Trophoblast cell (in vitro differentiated cells and primary cell): ENCODE measurements at regions not wholly inside any gene's neighbourhood (a gene's known extent, or its start where the extent isn't known, plus 50 kb on each side); places are given as distances from the start of the nearest gene placed in this dataset.

Experiments
- DNase-seq, 2 donors: peaks; one replicate each; pipeline ENCODE4 v3.0.0-alpha.2; 2016
- H2AFZ ChIP-seq: 2 replicates; pipeline ENCODE4 v1.6.1; 2013; ENCODE audit warnings: low read length, moderate library complexity, mild to moderate bottlenecking; ENCODE audit not compliant: insufficient read depth, poor library complexity
- H2AK5ac ChIP-seq: 2 replicates; pipeline ENCODE4 v1.6.1; 2013; ENCODE audit warnings: mild to moderate bottlenecking, low read length
- H2BK120ac ChIP-seq: 2 replicates; pipeline ENCODE4 v1.6.1; 2013; ENCODE audit warnings: low read length, mild to moderate bottlenecking, moderate library complexity; ENCODE audit not compliant: insufficient read depth, poor library complexity
- H2BK12ac ChIP-seq: 2 replicates; pipeline ENCODE4 v1.6.1; 2013; ENCODE audit warnings: mild to moderate bottlenecking, low read length, moderate library complexity
- H2BK5ac ChIP-seq: 2 replicates; pipeline ENCODE4 v1.6.1; 2013; ENCODE audit warnings: low read length, low read depth, moderate library complexity, mild to moderate bottlenecking; ENCODE audit not compliant: poor library complexity
- H3K14ac ChIP-seq: 2 replicates; pipeline ENCODE4 v1.6.1; 2013; ENCODE audit warnings: mild to moderate bottlenecking, low read length
- H3K18ac ChIP-seq: 2 replicates; pipeline ENCODE4 v1.6.1; 2013; ENCODE audit warnings: mild to moderate bottlenecking, low read length
- H3K23ac ChIP-seq: 2 replicates; pipeline ENCODE4 v1.6.1; 2013; ENCODE audit warnings: low read length
- H3K27ac ChIP-seq: 2 replicates; pipeline ENCODE4 v1.5.1; 2013; ENCODE audit warnings: low read depth, mild to moderate bottlenecking, inconsistent platforms, low read length, moderate library complexity
- H3K27me3 ChIP-seq: 2 replicates; pipeline ENCODE4 v1.6.1; 2013; ENCODE audit warnings: inconsistent platforms, mild to moderate bottlenecking, low read length, moderate library complexity; ENCODE audit not compliant: insufficient read depth
- H3K36me3 ChIP-seq, 2 experiments: 1 replicate in 1 of 2; 2 replicates in 1 of 2; pipeline ENCODE4 v1.6.1; 2013; ENCODE audit warnings: low read length in 2 of 2, mild to moderate bottlenecking in 2 of 2, moderate library complexity in 1 of 2; ENCODE audit not compliant: insufficient read depth in 2 of 2, control insufficient read depth in 1 of 2
- H3K4ac ChIP-seq: 2 replicates; pipeline ENCODE4 v1.6.1; 2013; ENCODE audit warnings: low read depth, mild to moderate bottlenecking, low read length, moderate library complexity
- H3K4me1 ChIP-seq, 2 experiments: 1 replicate in 1 of 2; 2 replicates in 1 of 2; pipeline ENCODE4 v1.6.1; 2013; ENCODE audit warnings: low read length in 2 of 2, mild to moderate bottlenecking in 2 of 2, moderate library complexity in 1 of 2; ENCODE audit not compliant: insufficient read depth in 2 of 2, control insufficient read depth in 1 of 2
- H3K4me2 ChIP-seq: 2 replicates; pipeline ENCODE4 v1.6.1; 2013; ENCODE audit warnings: inconsistent platforms, mild to moderate bottlenecking, low read length, moderate library complexity
- H3K4me3 ChIP-seq: 2 replicates; pipeline ENCODE4 v1.5.1; 2013; ENCODE audit warnings: mild to moderate bottlenecking, low read depth, low read length, inconsistent platforms
- H3K79me1 ChIP-seq: one replicate; pipeline ENCODE4 v1.6.1; 2013; ENCODE audit warnings: low read length
- H3K79me2 ChIP-seq: 2 replicates; pipeline ENCODE4 v1.6.1; 2013; ENCODE audit warnings: low read length, mild to moderate bottlenecking; ENCODE audit not compliant: control insufficient read depth, insufficient read depth, poor library complexity
- H3K9ac ChIP-seq: 2 replicates; pipeline ENCODE4 v1.6.1; 2013; ENCODE audit warnings: mild to moderate bottlenecking, low read length
- H3K9me3 ChIP-seq: 2 replicates; pipeline ENCODE4 v1.6.1; 2013; ENCODE audit warnings: low read depth, mild to moderate bottlenecking, control low read depth, inconsistent platforms, low read length; ENCODE audit not compliant: insufficient read depth
- H4K12ac ChIP-seq: 2 replicates; pipeline ENCODE4 v1.6.1; 2013; ENCODE audit warnings: low read depth, mild to moderate bottlenecking, low read length, moderate library complexity
- H4K8ac ChIP-seq: 2 replicates; pipeline ENCODE4 v1.6.1; 2013; ENCODE audit warnings: low read depth, mild to moderate bottlenecking, low read length, moderate library complexity
- H4K91ac ChIP-seq: one replicate; pipeline ENCODE4 v1.6.1; 2013; ENCODE audit warnings: low read depth, mild to moderate bottlenecking, low read length, moderate library complexity
- WGBS: extraction: QIAGEN DNeasy Blood & Tissue Kit; methylation state at CpG from one replicate; pipeline ENCODE4 v1.1.7; 2013; ENCODE audit warnings: missing lambda C conversion rate; ENCODE audit not compliant: insufficient read length, insufficient coverage; ENCODE audit errors: extremely low coverage; 5-methylcytosine and 5-hydroxymethylcytosine counted together

DNA sequence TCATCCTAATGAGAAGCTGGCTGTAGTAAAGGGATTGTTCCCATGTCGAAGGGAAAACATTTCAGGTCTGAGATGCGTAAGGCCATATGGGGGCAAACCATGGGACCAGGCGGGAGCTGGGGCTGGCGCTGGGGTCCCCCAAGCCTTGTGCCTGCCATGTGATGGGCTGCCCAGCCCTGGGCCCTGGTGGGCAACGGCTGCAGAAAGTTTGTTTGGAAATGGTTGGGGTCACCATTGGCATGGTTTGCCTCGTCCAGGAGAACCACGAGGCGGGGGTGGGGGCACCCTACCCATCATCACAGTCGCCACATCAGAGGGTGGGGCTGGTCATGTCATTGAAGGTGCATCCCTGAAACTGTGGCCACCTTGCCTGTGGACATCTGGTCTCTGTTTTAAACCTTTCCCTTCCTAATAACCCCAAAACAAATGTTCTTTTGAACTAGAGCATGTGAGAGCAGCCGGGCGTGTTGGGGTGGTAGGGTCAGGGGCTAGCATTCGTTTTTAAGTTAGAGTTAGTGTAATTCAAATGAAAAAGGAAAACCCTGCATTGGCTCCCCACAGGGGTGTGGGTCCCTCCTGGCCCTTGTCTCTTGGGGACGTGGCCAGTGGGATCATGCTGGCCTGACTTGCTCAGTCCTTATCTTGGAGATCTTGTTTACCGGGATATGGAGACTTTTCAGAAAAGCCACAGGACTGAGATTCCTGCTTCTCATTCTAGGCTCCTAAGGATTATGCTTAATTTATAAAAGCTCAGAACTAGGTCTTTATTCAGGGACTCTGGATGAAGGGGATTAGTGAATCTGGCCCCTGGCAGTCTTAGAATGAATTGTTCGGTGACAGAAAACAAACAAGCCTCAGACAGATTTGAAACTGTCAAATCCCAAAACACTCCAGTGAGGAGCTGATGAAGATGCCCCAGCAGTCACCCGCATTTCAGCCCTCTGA, 98.5 kb downstream of the CTTN start:
- Histone ChIP-seq H3K4me2 (no peak overlapping the region), H3K27me3 (no peaks in the 10 kb centered on the region), H2BK12ac (no peak overlapping the region), H3K18ac (no peak overlapping the region), H3K4ac (no peak overlapping the region), H3K79me1 (no peaks in the 10 kb centered on the region), H4K12ac (no peak overlapping the region), H3K4me1 (peaks cover 6 to 15% of the 10 kb centered on the region in 2 experiments), H3K79me2 (no peaks in the 10 kb centered on the region), H2BK120ac (no peak overlapping the region), H3K4me3 (no peak overlapping the region), H3K14ac (no peak overlapping the region), H3K23ac (no peak overlapping the region), H3K27ac (no peak overlapping the region), H3K36me3 (peaks cover 1 to 3% of the 10 kb centered on the region in 2 experiments), H3K9ac (no peak overlapping the region), H4K91ac (no peak overlapping the region), H2AFZ (no peak overlapping the region), H4K8ac (no peak overlapping the region), H2AK5ac (no peak overlapping the region), H3K9me3 (peaks cover 6% of the 10 kb centered on the region), H2BK5ac (no peak overlapping the region)
- no peak for DNase-seq
- WGBS: no CpG with 5 or more reads among the region's 16 CpGs

DNA sequence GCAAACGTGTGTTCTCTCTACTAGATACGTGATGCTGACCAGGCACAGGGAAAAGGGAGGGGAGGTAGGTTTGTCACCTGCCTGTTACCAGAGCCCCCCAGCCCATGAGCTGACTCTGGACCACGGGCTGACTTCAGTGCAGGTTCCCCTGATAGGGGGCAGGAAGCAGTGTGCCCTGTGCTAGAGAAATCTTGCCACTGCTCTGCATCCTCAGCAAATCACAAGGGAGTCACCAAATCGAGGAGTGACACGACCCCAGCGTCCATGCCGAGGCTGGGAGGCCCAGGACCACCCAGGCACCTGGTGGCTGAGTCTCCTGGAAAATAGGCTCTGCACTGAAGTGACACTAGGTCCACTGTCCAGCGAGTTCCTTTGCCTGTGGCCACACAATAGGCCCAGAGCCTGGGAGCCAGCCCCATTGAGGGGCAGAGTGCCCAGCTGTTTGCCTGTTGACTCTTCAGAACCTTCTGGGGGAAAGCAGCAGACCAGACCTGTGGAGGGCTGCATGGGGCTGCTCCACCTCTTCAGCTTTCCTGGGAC, 99.3 kb downstream of the CTTN start:
- Histone ChIP-seq H3K9me3 (no peaks in the 10 kb centered on the region), H4K8ac (no peak overlapping the region), H3K79me2 (no peaks in the 10 kb centered on the region), H3K4me2 (no peak overlapping the region), H3K79me1 (no peaks in the 10 kb centered on the region), H3K4ac (no peak overlapping the region), H3K14ac (no peak overlapping the region), H3K9ac (no peak overlapping the region), H2BK12ac (no peak overlapping the region), H3K23ac (no peak overlapping the region), H4K91ac (no peak overlapping the region), H3K27ac (no peak overlapping the region), H3K4me1 (peaks cover 6 to 15% of the 10 kb centered on the region in 2 experiments), H3K27me3 (no peaks in the 10 kb centered on the region), H3K36me3 (peaks cover 0 to 3% of the 10 kb centered on the region in 2 experiments), H2BK5ac (no peak overlapping the region), H2AK5ac (no peak overlapping the region), H3K4me3 (no peak overlapping the region), H2AFZ (no peak overlapping the region), H2BK120ac (no peak overlapping the region), H4K12ac (no peak overlapping the region), H3K18ac (no peak overlapping the region)
- no peak for DNase-seq
- WGBS: no CpG with 5 or more reads among the region's 8 CpGs

GRCh38 chr11:70498171-70498571, 99.8 kb downstream of the CTTN start:
- no peak overlapping the region for H3K4me2 ChIP-seq
- H3K4me3 ChIP-seq: no peak overlapping the region
- no peak overlapping the region for H3K18ac ChIP-seq
- H4K91ac ChIP-seq: no peak overlapping the region
- H2BK5ac ChIP-seq: no peak overlapping the region
- no peak overlapping the region for H2AK5ac ChIP-seq
- H2BK12ac ChIP-seq: no peak overlapping the region
- H2BK120ac ChIP-seq: no peak overlapping the region
- no peak overlapping the region for H3K9ac ChIP-seq
- H3K27me3 ChIP-seq: no peaks in the 10 kb centered on the region
- no peak overlapping the region for H4K8ac ChIP-seq
- H3K4ac ChIP-seq: no peak overlapping the region
- H3K9me3 ChIP-seq: no peaks in the 10 kb centered on the region
- no peak overlapping the region for H4K12ac ChIP-seq
- WGBS: no CpG with 5 or more reads among the region's 7 CpGs
- H2AFZ ChIP-seq: no peak overlapping the region
- H3K14ac ChIP-seq: no peak overlapping the region
- H3K23ac ChIP-seq: no peak overlapping the region
- no peak for DNase-seq
- H3K79me2 ChIP-seq: no peaks in the 10 kb centered on the region
- H3K36me3 ChIP-seq: peaks cover 0 to 3% of the 10 kb centered on the region in 2 experiments
- no peaks in the 10 kb centered on the region for H3K79me1 ChIP-seq
- H3K27ac ChIP-seq: no peak overlapping the region
- peaks cover 6 to 15% of the 10 kb centered on the region in 2 experiments for H3K4me1 ChIP-seq

- no peak overlapping the region for H3K4ac ChIP-seq
- H4K91ac ChIP-seq: no peak overlapping the region
- H3K27ac ChIP-seq: no peak overlapping the region
- H3K4me2 ChIP-seq: no peak overlapping the region
- H3K79me1 ChIP-seq: no peaks in the 10 kb centered on the region
- no peak overlapping the region for H2AFZ ChIP-seq
- H3K9me3 ChIP-seq: peaks cover 2% of the 10 kb centered on the region
- H3K36me3 ChIP-seq: no peaks in the 10 kb centered on the region
- WGBS: no CpG with 5 or more reads among the region's 26 CpGs
- H3K4me3 ChIP-seq: no peak overlapping the region
- no peak for DNase-seq
- no peak overlapping the region for H4K8ac ChIP-seq
- no peak overlapping the region for H2BK5ac ChIP-seq
- peaks cover 6 to 15% of the 10 kb centered on the region in 2 experiments for H3K4me1 ChIP-seq
- H3K18ac ChIP-seq: no peak overlapping the region
- no peak overlapping the region for H2BK120ac ChIP-seq
- H2AK5ac ChIP-seq: no peak overlapping the region
- H2BK12ac ChIP-seq: no peak overlapping the region
- no peak overlapping the region for H3K14ac ChIP-seq
- H3K79me2 ChIP-seq: no peaks in the 10 kb centered on the region
- H3K23ac ChIP-seq: no peak overlapping the region
- no peak overlapping the region for H3K9ac ChIP-seq
- H4K12ac ChIP-seq: no peak overlapping the region
- H3K27me3 ChIP-seq: no peaks in the 10 kb centered on the region
Measured at GRCh38 chr11:70498976-70499801, 100.9 kb downstream of the CTTN start.
